ENCODE measurements at regions not wholly inside any gene's neighbourhood (a gene's known extent, or its start where the extent isn't known, plus 50 kb on each side); places are given as distances from the start of the nearest gene placed in this dataset.

DNA sequence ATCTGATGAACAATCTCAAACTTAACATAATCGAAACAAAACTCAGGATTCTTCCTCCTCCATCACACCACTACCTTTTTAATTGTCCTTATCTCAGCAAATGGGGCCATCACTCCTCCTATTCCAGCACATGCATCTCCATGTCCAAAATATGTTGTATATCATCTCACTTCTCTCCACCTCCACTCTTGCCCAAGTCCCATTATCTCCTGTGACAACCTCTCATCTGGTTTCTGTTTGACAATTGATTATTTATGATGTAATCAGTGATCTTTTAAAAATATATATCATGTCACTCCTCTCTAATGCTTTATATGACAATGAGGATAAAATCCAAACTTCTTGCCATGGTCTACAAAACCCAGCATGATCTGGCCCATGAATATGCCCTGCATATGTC, 200.8 kb upstream of the HMGA2 start:
- Histone ChIP-seq H3K36me3 (ENCODE audit: low read depth, low read length) (no peaks in the 10 kb centered on the region), H3K27ac (ENCODE audit: low read length) (no peak overlapping the region), H4K20me1 (ENCODE audit: low read length) (no peaks in the 10 kb centered on the region), H3K9ac (ENCODE audit: low read length) (no peak overlapping the region), H3K4me1 (ENCODE audit: insufficient read depth, low read length) (peaks cover 5% of the 10 kb centered on the region; the same call in 1 of the 2 replicates), H3K27me3 (ENCODE audit: low read length) (no peaks in the 10 kb centered on the region), H2AFZ (ENCODE audit: low read length) (no peak overlapping the region), H3K79me2 (ENCODE audit: low read length) (no peaks in the 10 kb centered on the region), H3K4me3 (ENCODE audit: low read length) (no peak overlapping the region), H3K9me2 (replicated peaks; ENCODE audit: low read length) (no peaks in the 10 kb centered on the region), H3F3A (ENCODE audit: low read length, unreplicated experiment) (no peaks in the 10 kb centered on the region), H3K9me3 (ENCODE audit: low read length) (no peaks in the 10 kb centered on the region), H3K4me2 (ENCODE audit: low read length) (no peak overlapping the region)
- ATAC-seq: no peak
- no peak for DNase-seq
- TF ChIP-seq, protein P1, sequence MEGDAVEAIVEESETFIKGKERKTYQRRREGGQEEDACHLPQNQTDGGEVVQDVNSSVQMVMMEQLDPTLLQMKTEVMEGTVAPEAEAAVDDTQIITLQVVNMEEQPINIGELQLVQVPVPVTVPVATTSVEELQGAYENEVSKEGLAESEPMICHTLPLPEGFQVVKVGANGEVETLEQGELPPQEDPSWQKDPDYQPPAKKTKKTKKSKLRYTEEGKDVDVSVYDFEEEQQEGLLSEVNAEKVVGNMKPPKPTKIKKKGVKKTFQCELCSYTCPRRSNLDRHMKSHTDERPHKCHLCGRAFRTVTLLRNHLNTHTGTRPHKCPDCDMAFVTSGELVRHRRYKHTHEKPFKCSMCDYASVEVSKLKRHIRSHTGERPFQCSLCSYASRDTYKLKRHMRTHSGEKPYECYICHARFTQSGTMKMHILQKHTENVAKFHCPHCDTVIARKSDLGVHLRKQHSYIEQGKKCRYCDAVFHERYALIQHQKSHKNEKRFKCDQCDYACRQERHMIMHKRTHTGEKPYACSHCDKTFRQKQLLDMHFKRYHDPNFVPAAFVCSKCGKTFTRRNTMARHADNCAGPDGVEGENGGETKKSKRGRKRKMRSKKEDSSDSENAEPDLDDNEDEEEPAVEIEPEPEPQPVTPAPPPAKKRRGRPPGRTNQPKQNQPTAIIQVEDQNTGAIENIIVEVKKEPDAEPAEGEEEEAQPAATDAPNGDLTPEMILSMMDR (conservative IDR thresholded peaks at IDR 0.05; ENCODE audit: low read depth, low read length): no peak
- no peak for TF ChIP-seq EZH2 (IDR thresholded peaks at IDR 0.05; ENCODE audit: low read length, unreplicated experiment)
- ChIA-PET CTCF (no interaction called here), POLR2A (ENCODE audit: unreplicated experiment) (no interaction called here)
- intact Hi-C loops (cut with micrococcal nuclease): no loop called here
- BruUV-seq (replicated peaks): no TSS peak

DNA sequence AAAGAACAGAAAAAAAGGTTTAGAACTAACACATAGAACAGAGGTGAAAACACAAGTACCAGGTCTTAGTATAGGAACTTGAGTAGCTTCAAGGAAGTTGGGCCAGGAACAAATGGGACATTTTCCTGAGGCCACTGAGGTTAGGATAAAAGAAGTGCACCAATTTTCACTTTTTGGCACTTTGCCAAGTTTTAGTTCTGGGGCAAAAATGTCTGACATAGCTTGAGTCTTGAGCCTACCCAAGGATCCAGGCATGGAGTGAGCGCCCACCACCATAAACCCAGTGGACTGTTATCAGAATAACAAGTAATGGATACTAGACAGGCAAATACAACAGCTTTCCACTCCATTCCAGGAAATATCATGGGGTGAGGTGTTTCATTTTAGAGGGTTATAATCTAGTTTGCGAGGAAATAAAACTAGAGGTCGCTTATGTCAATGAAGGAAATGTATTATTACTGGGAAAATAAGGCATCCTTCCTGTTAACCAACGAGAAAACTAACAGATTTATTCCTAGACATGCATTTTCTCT, 199.7 kb upstream of the HMGA2 start:
- TF ChIP-seq EZH2 (IDR thresholded peaks at IDR 0.05; ENCODE audit: low read length, unreplicated experiment): no peak
- no peak for TF ChIP-seq EZH2phosphoT487 (IDR thresholded peaks at IDR 0.05; ENCODE audit: borderline replicate concordance, low read length)
- TF ChIP-seq, protein P1 (conservative IDR thresholded peaks at IDR 0.05; ENCODE audit: low read depth, low read length): no peak
- no peaks in the 10 kb centered on the region for H3K79me2 ChIP-seq (ENCODE audit: low read length)
- H3K4me1 ChIP-seq (ENCODE audit: insufficient read depth, low read length): peaks cover 10% of the 10 kb centered on the region
- H3K4me3 ChIP-seq (ENCODE audit: low read length): no peak overlapping the region
- no TSS peak for BruUV-seq (replicated peaks)
- H4K20me1 ChIP-seq (ENCODE audit: low read length): no peaks in the 10 kb centered on the region
- ChIA-PET CTCF (no interaction called here), POLR2A (ENCODE audit: unreplicated experiment) (interaction anchor here (0.6 kb wide), 1 partner anchor 8 kb away, joined by 11 read pairs; no protein-coding TSS in a partner anchor)
- no peaks in the 10 kb centered on the region for H3K27me3 ChIP-seq (ENCODE audit: low read length)
- H3K9me2 ChIP-seq (replicated peaks; ENCODE audit: low read length): no peaks in the 10 kb centered on the region
- no peak overlapping the region for H3K4me2 ChIP-seq (ENCODE audit: low read length)
- ATAC-seq (no peak), DNase-seq (no peak)
- no peak overlapping the region for H3K27ac ChIP-seq (ENCODE audit: low read length)
- no peaks in the 10 kb centered on the region for H3F3A ChIP-seq (ENCODE audit: low read length, unreplicated experiment)
- no peaks in the 10 kb centered on the region for H3K9me3 ChIP-seq (ENCODE audit: low read length)
- H3K36me3 ChIP-seq (ENCODE audit: low read depth, low read length): no peaks in the 10 kb centered on the region
- intact Hi-C loops (cut with micrococcal nuclease): no loop called here
- no peak overlapping the region for H3K9ac ChIP-seq (ENCODE audit: low read length)
- no peak overlapping the region for H2AFZ ChIP-seq (ENCODE audit: low read length)

GRCh38 chr12:65628061-65628460, 196.2 kb upstream of the HMGA2 start:
- TF ChIP-seq, protein P1 (conservative IDR thresholded peaks at IDR 0.05; ENCODE audit: low read depth, low read length): no peak
- TF ChIP-seq EZH2phosphoT487 (IDR thresholded peaks at IDR 0.05; ENCODE audit: borderline replicate concordance, low read length): no peak
- TF ChIP-seq EZH2 (IDR thresholded peaks at IDR 0.05; ENCODE audit: low read length, unreplicated experiment): no peak
- no TSS peak for BruUV-seq (replicated peaks)
- Histone ChIP-seq H3K9me3 (ENCODE audit: low read length) (no peaks in the 10 kb centered on the region), H3F3A (ENCODE audit: low read length, unreplicated experiment) (peaks cover 15% of the 10 kb centered on the region), H3K4me1 (ENCODE audit: insufficient read depth, low read length) (peaks cover 33% of the 10 kb centered on the region), H4K20me1 (ENCODE audit: low read length) (no peaks in the 10 kb centered on the region), H3K79me2 (ENCODE audit: low read length) (no peaks in the 10 kb centered on the region), H3K36me3 (ENCODE audit: low read depth, low read length) (no peaks in the 10 kb centered on the region), H2AFZ (ENCODE audit: low read length) (no peak overlapping the region), H3K9ac (ENCODE audit: low read length) (no peak overlapping the region), H3K9me2 (replicated peaks; ENCODE audit: low read length) (no peaks in the 10 kb centered on the region), H3K4me3 (ENCODE audit: low read length) (no peak overlapping the region), H3K4me2 (ENCODE audit: low read length) (no peak overlapping the region), H3K27me3 (ENCODE audit: low read length) (no peaks in the 10 kb centered on the region), H3K27ac (ENCODE audit: low read length) (no peak overlapping the region)
- no peak for DNase-seq
- intact Hi-C loops (cut with micrococcal nuclease): no loop called here
- CTCF ChIA-PET: interaction anchor here (0.6 kb wide), 1 partner anchor 321 kb away, joined by 3 read pairs; no protein-coding TSS in a partner anchor
- no peak for ATAC-seq
- POLR2A ChIA-PET (ENCODE audit: unreplicated experiment): no interaction called here
